CD4-positive, alpha-beta memory T cell (primary cell): ENCODE measurements at regions not wholly inside any gene's neighbourhood (a gene's known extent, or its start where the extent isn't known, plus 50 kb on each side); places are given as distances from the start of the nearest gene placed in this dataset.

ENCODE experiments used
- CTCF ChIA-PET: fragments of 350-600 bp; sonication (Branson Sonifier 250); formaldehyde crosslinking; loops from one replicate; lab custom pipeline; 2021; ENCODE audit warnings: inconsistent platforms; ENCODE audit not compliant: partially characterized antibody; lab: Charles Lee
- POLR2A ChIA-PET: fragments of 350-600 bp; sonication (Branson Sonifier 250); formaldehyde crosslinking; loops from one replicate; lab custom pipeline; 2021; ENCODE audit not compliant: partially characterized antibody; lab: Charles Lee
- DNase-seq, 5 donors: peaks; one replicate each; pipeline versions ENCODE4 v3.0.0 to v3.0.0-alpha.2; 2020 to 2022; ENCODE audit warnings: mixed read lengths in 1 of 5
- H3K27ac ChIP-seq: one replicate; pipeline ENCODE4 v1.7.0; 2013; ENCODE audit warnings: low read depth, low read length
- H3K27me3 ChIP-seq: 2 replicates; pipeline ENCODE4 v1.7.0; 2013; ENCODE audit warnings: mild to moderate bottlenecking, low read length, moderate library complexity; ENCODE audit not compliant: insufficient read depth
- H3K36me3 ChIP-seq: 2 replicates; pipeline ENCODE4 v1.7.0; 2013; ENCODE audit warnings: mild to moderate bottlenecking, low read length, moderate library complexity; ENCODE audit not compliant: insufficient read depth
- H3K4me1 ChIP-seq: 2 replicates; pipeline ENCODE4 v1.7.0; 2013; ENCODE audit warnings: mild to moderate bottlenecking, low read length, moderate library complexity; ENCODE audit not compliant: insufficient read depth
- H3K4me3 ChIP-seq, 2 donors: one replicate each; pipeline ENCODE4 v1.7.0; 2013; ENCODE audit warnings: low read length in 2 of 2, mild to moderate bottlenecking in 1 of 2
- H3K9me3 ChIP-seq, 2 donors: one replicate each; pipeline ENCODE4 v1.7.0; 2013; ENCODE audit warnings: low read length in 2 of 2, control low read depth in 1 of 2; ENCODE audit not compliant: control insufficient read depth in 1 of 2
- H3K27ac Mint-ChIP-seq, 7 donors: one replicate each; pipeline ENCODE4 v1.8.0; 2020 to 2021; ENCODE audit warnings: mixed read lengths in 7 of 7, mild to moderate bottlenecking in 6 of 7, inconsistent platforms in 3 of 7, moderate library complexity in 3 of 7
- H3K27me3 Mint-ChIP-seq, 2 donors: one replicate each; pipeline ENCODE4 v1.8.0; 2020 to 2021; ENCODE audit warnings: mixed read lengths in 2 of 2
- H3K36me3 Mint-ChIP-seq, 2 donors: one replicate each; pipeline ENCODE4 v1.8.0; 2020 to 2021; ENCODE audit warnings: mixed read lengths in 2 of 2, inconsistent platforms in 1 of 2, mild to moderate bottlenecking in 1 of 2
- H3K4me1 Mint-ChIP-seq, 4 donors: one replicate each; pipeline ENCODE4 v1.8.0; 2020 to 2021; ENCODE audit warnings: mixed read lengths in 4 of 4, mild to moderate bottlenecking in 1 of 4
- H3K4me3 Mint-ChIP-seq, 8 donors: one replicate each; pipeline ENCODE4 v1.8.0; 2020 to 2021; ENCODE audit warnings: mixed read lengths in 8 of 8, mild to moderate bottlenecking in 7 of 8, moderate library complexity in 6 of 8, inconsistent platforms in 3 of 8
- H3K9me3 Mint-ChIP-seq, 8 donors: one replicate each; pipeline ENCODE4 v1.8.0; 2020 to 2021; ENCODE audit warnings: mixed read lengths in 8 of 8, mild to moderate bottlenecking in 5 of 8, inconsistent platforms in 3 of 8, moderate library complexity in 1 of 8
- intact Hi-C: fragments of 100-400 bp; cut with micrococcal nuclease; formaldehyde crosslinking; loops from one replicate; pipeline ENCODE4 v1.15.1; 2023

DNA sequence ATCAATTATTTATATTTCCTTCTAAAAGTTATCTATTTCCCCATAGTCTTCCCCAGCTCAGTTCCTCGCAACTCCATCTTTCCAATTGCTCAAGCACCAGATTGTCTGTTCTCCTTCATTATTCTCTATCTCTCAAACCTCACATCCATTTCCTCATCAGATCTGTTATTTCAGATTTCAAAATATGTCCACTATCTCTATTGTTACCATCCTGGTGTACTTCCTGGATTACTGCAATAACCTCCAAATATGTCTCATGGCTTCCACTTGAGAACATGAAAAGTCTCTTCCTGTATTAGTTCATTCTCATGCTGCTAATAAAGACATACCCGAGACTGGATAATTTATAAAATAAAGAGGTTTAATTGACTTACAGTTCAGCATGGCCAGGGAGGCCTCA is 641.7 kb upstream of the ZEB2 start:
- no peaks in the 10 kb centered on the region for H3K9me3 Mint-ChIP-seq
- no peak for DNase-seq
- no peaks in the 10 kb centered on the region for H3K36me3 ChIP-seq
- no peaks in the 10 kb centered on the region for H3K4me1 Mint-ChIP-seq
- H3K4me3 Mint-ChIP-seq: no peak overlapping the region
- no peak overlapping the region for H3K27ac ChIP-seq
- intact Hi-C loops: no loop called here
- H3K27me3 ChIP-seq: no peaks in the 10 kb centered on the region
- CTCF ChIA-PET: no interaction called here
- no peaks in the 10 kb centered on the region for H3K4me1 ChIP-seq
- H3K36me3 Mint-ChIP-seq: no peaks in the 10 kb centered on the region
- POLR2A ChIA-PET: no interaction called here
- H3K27ac Mint-ChIP-seq: no peak overlapping the region
- H3K9me3 ChIP-seq: no peaks in the 10 kb centered on the region
- H3K27me3 Mint-ChIP-seq: no peaks in the 10 kb centered on the region
- H3K4me3 ChIP-seq: no peak overlapping the region

DNA sequence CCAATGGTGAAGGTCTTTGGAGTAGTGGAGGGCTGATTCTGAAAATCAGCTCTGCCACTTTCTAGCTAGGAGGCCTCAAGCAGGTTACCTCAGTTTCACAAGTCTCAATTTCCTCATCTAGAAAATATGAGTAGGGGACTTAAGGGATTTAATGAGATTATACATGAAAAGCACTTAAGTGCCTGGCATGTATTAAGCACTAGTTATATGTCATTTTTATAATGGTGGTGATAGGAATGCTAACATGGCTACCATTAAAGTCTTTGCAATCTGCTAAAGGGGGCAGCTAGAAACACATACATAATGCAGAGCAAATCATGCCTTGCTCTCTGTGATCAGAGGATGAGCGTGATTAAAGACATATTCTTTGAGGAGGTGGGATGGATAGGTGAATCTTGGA is 640.9 kb upstream of the ZEB2 start:
- intact Hi-C loops: no loop called here
- H3K9me3 Mint-ChIP-seq: no peaks in the 10 kb centered on the region

DNA sequence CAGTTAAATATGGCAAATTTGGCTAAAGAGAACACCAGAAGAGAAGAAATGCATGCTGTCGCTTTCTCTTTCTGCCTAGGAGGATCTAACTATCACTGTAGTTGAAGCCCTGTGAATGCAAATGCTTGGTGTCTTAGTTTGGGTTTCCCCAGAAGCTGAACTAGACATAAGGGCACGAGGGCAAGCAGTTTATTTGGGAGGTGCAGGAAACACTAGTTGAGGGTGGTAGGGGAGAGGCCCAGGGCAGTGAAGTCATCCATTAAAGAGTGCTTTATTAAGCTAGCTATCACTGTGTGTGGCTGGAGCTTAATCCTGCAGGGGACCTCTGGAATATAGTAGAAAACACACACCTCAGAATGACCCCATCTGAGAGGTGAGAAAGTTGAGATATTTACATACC is 639.8 kb upstream of the ZEB2 start:
- Mint-ChIP-seq H3K9me3 (peaks cover 0 to 1% (median 0%) of the 10 kb centered on the region in 8 donors), H3K4me1 (no peaks in the 10 kb centered on the region), H3K36me3 (no peaks in the 10 kb centered on the region), H3K27me3 (no peaks in the 10 kb centered on the region), H3K4me3 (no peak overlapping the region), H3K27ac (no peak overlapping the region)
- no peaks in the 10 kb centered on the region for H3K27me3 ChIP-seq
- H3K4me1 ChIP-seq: no peaks in the 10 kb centered on the region
- H3K36me3 ChIP-seq: no peaks in the 10 kb centered on the region
- intact Hi-C loops: no loop called here
- H3K4me3 ChIP-seq: no peak overlapping the region
- no peaks in the 10 kb centered on the region for H3K9me3 ChIP-seq
- DNase-seq: no peak
- POLR2A ChIA-PET: no interaction called here
- CTCF ChIA-PET: no interaction called here
- no peak overlapping the region for H3K27ac ChIP-seq

More for the DNA sequence above, 640.9 kb upstream of the ZEB2 start:
- H3K4me1 ChIP-seq: no peaks in the 10 kb centered on the region
- Mint-ChIP-seq H3K4me3 (no peak overlapping the region), H3K4me1 (no peaks in the 10 kb centered on the region), H3K36me3 (no peaks in the 10 kb centered on the region), H3K27me3 (no peaks in the 10 kb centered on the region), H3K27ac (no peak overlapping the region)
- no peak overlapping the region for H3K27ac ChIP-seq
- POLR2A ChIA-PET: no interaction called here
- H3K27me3 ChIP-seq: no peaks in the 10 kb centered on the region
- H3K36me3 ChIP-seq: no peaks in the 10 kb centered on the region
- no peaks in the 10 kb centered on the region for H3K9me3 ChIP-seq
- H3K4me3 ChIP-seq: no peak overlapping the region
- no peak for DNase-seq
- CTCF ChIA-PET: no interaction called here

DNA sequence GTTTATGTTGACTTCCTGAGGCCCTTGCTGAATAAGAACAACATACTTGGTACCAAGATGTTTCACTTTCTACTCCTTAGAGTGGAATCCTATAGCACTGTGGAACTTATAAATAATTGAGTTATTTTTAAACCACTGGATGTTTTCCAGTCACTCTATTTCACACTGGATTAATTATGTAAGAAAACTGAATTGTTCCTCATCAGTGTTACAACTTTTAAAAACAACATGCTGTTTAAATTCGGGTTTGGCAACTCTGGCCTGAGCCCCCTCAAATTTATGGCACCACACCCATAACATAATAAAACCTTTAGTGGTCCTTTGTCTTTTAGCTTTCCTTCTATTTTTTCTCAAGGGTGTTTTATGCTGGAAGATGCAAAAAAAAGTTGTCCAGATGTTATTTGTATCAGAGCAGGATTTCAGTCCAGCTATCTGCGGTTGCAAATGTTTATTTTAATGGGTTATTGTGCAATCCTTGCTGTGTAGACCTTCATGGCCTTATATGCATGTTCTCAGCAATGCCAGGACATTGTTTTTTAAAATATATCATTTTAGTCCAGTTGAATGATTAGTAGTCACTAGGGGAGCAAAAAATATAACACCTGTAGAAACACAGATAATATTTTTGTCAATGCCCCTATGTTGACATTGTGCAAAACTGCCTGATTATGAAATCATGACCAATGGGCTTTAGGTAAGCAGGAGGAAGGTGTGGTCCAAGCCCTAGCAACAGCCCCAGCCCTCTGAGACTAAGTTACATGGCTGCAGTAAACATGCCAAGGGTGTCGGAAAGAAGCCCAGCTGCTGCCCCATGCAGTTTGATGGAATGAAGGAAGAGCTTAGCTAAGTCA is 638.0 kb upstream of the ZEB2 start:
- CTCF ChIA-PET: no interaction called here
- intact Hi-C loops: no loop called here

DNA sequence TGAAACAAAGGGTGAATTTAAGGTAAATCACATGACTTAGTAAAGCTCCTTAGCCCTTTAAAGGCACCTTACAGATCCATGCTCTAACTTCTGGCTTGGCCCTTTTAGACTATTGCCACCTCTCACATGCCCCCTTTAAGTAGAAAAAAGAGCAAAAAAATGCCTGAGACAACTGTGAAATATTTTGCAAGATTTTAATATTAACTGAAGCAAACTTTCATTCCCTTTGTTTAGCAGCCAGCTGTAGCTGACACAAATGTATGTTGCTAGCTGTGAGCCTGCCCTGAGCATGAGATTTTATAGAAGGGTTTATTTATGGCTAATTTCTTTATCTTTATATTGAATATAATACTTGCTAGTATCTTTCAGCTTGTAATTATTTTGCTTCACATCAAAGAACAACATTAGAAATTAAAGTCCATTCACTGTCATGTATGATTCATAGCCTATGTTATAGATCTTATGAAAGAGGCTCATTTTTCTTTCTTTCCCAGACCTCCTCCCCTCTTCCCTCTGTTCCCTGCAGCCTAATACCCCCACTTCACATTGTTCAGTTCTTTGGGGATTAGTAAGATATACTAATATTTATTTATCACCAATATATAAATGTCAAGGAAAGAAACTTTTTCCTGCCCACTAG is 637.2 kb upstream of the ZEB2 start:
- no peaks in the 10 kb centered on the region for H3K27me3 ChIP-seq
- Mint-ChIP-seq H3K27me3 (no peaks in the 10 kb centered on the region), H3K36me3 (no peaks in the 10 kb centered on the region), H3K9me3 (peaks cover 0 to 13% (median 3%) of the 10 kb centered on the region in 8 donors), H3K27ac (no peak overlapping the region), H3K4me1 (no peaks in the 10 kb centered on the region), H3K4me3 (no peak overlapping the region)
- H3K27ac ChIP-seq: no peak overlapping the region
- POLR2A ChIA-PET: no interaction called here
- no peaks in the 10 kb centered on the region for H3K36me3 ChIP-seq
- intact Hi-C loops: no loop called here
- CTCF ChIA-PET: no interaction called here
- DNase-seq: no peak
- H3K9me3 ChIP-seq: no peaks in the 10 kb centered on the region
- no peak overlapping the region for H3K4me3 ChIP-seq
- H3K4me1 ChIP-seq: no peaks in the 10 kb centered on the region

More for the DNA sequence above, 638.0 kb upstream of the ZEB2 start:
- H3K27ac ChIP-seq: no peak overlapping the region
- no peaks in the 10 kb centered on the region for H3K9me3 ChIP-seq
- DNase-seq: no peak
- Mint-ChIP-seq H3K27ac (no peak overlapping the region), H3K9me3 (peaks cover 0 to 12% (median 2%) of the 10 kb centered on the region in 8 donors), H3K4me3 (no peak overlapping the region), H3K27me3 (no peaks in the 10 kb centered on the region), H3K4me1 (no peaks in the 10 kb centered on the region), H3K36me3 (no peaks in the 10 kb centered on the region)
- no peak overlapping the region for H3K4me3 ChIP-seq
- H3K4me1 ChIP-seq: no peaks in the 10 kb centered on the region
- no peaks in the 10 kb centered on the region for H3K27me3 ChIP-seq
- POLR2A ChIA-PET: no interaction called here
- H3K36me3 ChIP-seq: no peaks in the 10 kb centered on the region

DNA sequence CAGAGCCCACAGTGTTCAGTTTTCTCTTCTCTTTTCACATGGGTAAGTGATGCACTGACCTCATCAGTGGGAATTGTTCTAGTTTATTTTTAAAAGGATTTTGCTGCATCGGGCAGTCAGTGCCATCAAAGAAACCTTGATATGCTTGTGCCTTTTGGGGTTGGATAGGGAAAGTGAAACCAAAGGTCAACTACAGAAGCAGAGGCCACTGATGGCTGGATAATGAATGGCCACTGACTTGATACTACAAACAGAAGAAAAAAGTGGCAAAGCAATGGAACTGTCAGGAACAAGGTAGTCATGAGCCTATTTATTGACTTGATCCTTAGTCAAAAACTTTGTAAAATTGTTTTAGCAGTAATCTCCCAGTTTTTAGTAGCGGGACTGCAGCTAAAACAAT is 636.3 kb upstream of the ZEB2 start:
- Mint-ChIP-seq H3K4me3 (no peak overlapping the region), H3K4me1 (no peaks in the 10 kb centered on the region), H3K9me3 (peaks cover 2 to 17% (median 4%) of the 10 kb centered on the region in 8 donors), H3K27me3 (no peaks in the 10 kb centered on the region), H3K27ac (no peak overlapping the region), H3K36me3 (no peaks in the 10 kb centered on the region)
- no peaks in the 10 kb centered on the region for H3K4me1 ChIP-seq
- CTCF ChIA-PET: no interaction called here
- H3K36me3 ChIP-seq: no peaks in the 10 kb centered on the region
- no peak overlapping the region for H3K27ac ChIP-seq
- POLR2A ChIA-PET: no interaction called here
- no peaks in the 10 kb centered on the region for H3K27me3 ChIP-seq
- DNase-seq: no peak
- intact Hi-C loops: no loop called here
- no peak overlapping the region for H3K4me3 ChIP-seq
- no peaks in the 10 kb centered on the region for H3K9me3 ChIP-seq

DNA sequence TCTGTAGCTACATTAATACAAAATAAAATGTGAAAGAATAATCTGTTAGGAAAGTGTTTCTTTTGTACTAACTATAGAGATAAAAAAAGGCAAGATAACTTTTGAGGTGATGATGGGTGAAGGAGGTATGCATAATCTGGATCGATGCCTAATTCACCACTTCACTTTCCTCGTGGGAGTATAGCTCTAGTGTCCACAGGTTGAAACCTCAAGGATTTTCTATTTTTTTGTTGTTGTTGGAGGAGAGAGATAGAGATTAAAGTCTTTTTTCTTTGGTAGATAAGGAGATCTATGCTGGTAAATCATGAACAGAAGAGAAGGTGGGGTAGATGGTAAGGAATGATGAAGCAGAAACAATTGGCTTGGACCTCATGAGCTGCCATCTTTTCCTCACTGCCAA is 635.3 kb upstream of the ZEB2 start:
- no peaks in the 10 kb centered on the region for H3K36me3 Mint-ChIP-seq
- ChIA-PET CTCF (interaction anchor here (0.6 kb wide), 1 partner anchor 961 kb away, joined by 3 read pairs; no protein-coding TSS in a partner anchor), POLR2A (no interaction called here)
- no peak for DNase-seq
- Histone ChIP-seq H3K4me1 (no peaks in the 10 kb centered on the region), H3K27ac (no peak overlapping the region), H3K36me3 (no peaks in the 10 kb centered on the region), H3K9me3 (no peaks in the 10 kb centered on the region), H3K27me3 (no peaks in the 10 kb centered on the region), H3K4me3 (no peak overlapping the region)
- intact Hi-C loops: no loop called here
- no peaks in the 10 kb centered on the region for H3K4me1 Mint-ChIP-seq
- no peak overlapping the region for H3K4me3 Mint-ChIP-seq
- no peaks in the 10 kb centered on the region for H3K27me3 Mint-ChIP-seq
- peaks cover 2 to 17% (median 4%) of the 10 kb centered on the region in 8 donors for H3K9me3 Mint-ChIP-seq
- no peak overlapping the region for H3K27ac Mint-ChIP-seq
